ENCODE measurements at regions not wholly inside any gene's neighbourhood (a gene's known extent, or its start where the extent isn't known, plus 50 kb on each side); places are given as distances from the start of the nearest gene placed in this dataset.

DNA sequence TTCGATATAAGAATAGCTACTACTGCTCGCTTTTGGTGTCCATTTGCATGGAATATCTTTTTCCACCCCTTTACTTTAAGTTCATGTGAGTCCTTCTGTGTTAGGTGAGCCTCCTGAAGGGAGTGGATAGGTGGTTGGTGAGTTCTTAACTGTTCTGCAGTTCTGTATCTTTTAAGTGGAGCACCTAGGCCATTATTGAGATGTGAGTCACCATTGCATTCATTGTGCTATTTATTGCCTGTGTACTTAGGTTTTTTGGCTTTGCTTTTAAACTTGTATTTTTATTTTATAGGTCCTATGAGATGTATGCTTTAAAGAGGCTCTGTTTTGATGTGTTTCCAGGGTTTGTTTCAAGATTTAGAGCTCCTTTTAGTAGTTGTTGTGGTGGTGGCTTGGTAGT, 1430.8 kb downstream of the REEP3 start:
- ATAC-seq, result no peak
- Histone ChIP-seq H3K4me3 (no peak overlapping the region), H3K9me3 (no peaks in the 10 kb centered on the region), H3K36me3 (ENCODE audit: low read depth) (no peaks in the 10 kb centered on the region), H3K4me1 (ENCODE audit: low read depth) (no peaks in the 10 kb centered on the region)
- TF ChIP-seq, protein P1, sequence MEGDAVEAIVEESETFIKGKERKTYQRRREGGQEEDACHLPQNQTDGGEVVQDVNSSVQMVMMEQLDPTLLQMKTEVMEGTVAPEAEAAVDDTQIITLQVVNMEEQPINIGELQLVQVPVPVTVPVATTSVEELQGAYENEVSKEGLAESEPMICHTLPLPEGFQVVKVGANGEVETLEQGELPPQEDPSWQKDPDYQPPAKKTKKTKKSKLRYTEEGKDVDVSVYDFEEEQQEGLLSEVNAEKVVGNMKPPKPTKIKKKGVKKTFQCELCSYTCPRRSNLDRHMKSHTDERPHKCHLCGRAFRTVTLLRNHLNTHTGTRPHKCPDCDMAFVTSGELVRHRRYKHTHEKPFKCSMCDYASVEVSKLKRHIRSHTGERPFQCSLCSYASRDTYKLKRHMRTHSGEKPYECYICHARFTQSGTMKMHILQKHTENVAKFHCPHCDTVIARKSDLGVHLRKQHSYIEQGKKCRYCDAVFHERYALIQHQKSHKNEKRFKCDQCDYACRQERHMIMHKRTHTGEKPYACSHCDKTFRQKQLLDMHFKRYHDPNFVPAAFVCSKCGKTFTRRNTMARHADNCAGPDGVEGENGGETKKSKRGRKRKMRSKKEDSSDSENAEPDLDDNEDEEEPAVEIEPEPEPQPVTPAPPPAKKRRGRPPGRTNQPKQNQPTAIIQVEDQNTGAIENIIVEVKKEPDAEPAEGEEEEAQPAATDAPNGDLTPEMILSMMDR (IDR thresholded peaks at IDR 0.05), result no peak
- intact Hi-C loops (cut with DNase I, micrococcal nuclease), result no loop called here
- no peak for DNase-seq

DNA sequence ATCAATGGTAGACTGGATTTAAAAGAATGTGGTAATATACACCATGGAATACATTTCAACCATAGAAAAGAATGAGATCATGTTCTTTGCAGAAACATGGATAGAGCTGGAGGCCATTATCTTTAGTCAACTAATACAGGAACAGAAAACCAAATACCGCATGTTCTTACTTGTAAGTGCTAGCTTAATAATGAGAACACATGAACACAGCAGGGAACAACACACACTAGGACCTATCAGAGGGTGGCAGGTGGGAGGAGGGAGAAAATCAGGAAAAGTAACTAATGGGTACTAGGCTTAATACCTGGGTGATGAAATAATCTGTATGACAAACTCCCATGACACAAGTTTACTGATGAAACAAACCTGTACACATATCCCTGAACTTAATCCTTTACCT, 1435.2 kb downstream of the REEP3 start:
- Histone ChIP-seq H3K4me3 (no peak overlapping the region), H3K9me3 (no peaks in the 10 kb centered on the region), H3K4me1 (ENCODE audit: low read depth) (no peaks in the 10 kb centered on the region), H3K36me3 (ENCODE audit: low read depth) (no peaks in the 10 kb centered on the region)
- TF ChIP-seq, protein P1 (IDR thresholded peaks at IDR 0.05), result no peak
- intact Hi-C loops (cut with DNase I, micrococcal nuclease), result no loop called here
- DNase-seq (no peak), ATAC-seq (no peak)

DNA sequence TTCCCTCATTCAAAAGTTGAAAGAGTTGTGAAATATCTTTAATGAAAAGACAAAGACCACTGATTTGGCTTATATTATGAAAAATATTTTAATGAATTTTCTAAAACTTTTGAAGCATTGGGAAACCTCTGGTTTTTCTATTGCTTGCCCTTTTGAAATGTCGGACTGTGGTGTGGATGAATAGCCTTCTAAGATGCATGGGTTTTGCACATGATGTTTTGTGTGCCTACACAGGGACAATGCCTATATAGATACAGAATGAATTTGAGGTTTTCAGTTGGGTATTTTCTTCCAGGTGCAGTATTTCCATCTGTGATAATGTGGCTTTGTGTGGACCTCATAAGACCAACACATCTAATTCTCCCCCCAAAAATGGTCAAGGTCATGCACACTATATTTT, 1437.9 kb downstream of the REEP3 start:
- intact Hi-C loops (cut with DNase I, micrococcal nuclease), result no loop called here
- Histone ChIP-seq H3K4me1 (ENCODE audit: low read depth) (no peaks in the 10 kb centered on the region), H3K9me3 (no peaks in the 10 kb centered on the region), H3K36me3 (ENCODE audit: low read depth) (no peaks in the 10 kb centered on the region), H3K4me3 (no peak overlapping the region)
- no peak for DNase-seq
- TF ChIP-seq, protein P1 (IDR thresholded peaks at IDR 0.05), result no peak
- no peak for ATAC-seq

DNA sequence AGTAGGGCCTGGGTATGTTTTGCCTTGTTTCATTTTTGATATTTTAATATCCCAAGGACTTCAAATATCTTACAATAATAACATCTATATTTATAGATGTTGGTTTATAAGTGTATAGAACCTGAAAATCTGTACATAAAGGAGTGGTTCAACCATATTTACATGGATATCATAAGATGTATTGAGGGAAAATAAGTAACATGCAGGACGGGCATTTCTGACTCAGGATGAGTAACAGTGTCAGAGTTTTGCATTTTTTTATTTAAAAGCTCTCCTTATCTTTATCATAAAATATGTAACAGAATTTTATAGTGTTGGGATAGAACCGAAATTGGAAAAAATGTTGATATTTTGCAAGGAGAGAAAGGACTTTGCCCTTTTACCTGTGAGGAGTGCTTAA, 1438.7 kb downstream of the REEP3 start:
- Histone ChIP-seq H3K4me3 (no peak overlapping the region), H3K4me1 (ENCODE audit: low read depth) (no peaks in the 10 kb centered on the region), H3K36me3 (ENCODE audit: low read depth) (no peaks in the 10 kb centered on the region), H3K9me3 (peaks cover 2% of the 10 kb centered on the region)
- TF ChIP-seq, protein P1 (IDR thresholded peaks at IDR 0.05), result no peak
- intact Hi-C loops (cut with DNase I, micrococcal nuclease), result no loop called here
- DNase-seq, result no peak
- ATAC-seq, result no peak

DNA sequence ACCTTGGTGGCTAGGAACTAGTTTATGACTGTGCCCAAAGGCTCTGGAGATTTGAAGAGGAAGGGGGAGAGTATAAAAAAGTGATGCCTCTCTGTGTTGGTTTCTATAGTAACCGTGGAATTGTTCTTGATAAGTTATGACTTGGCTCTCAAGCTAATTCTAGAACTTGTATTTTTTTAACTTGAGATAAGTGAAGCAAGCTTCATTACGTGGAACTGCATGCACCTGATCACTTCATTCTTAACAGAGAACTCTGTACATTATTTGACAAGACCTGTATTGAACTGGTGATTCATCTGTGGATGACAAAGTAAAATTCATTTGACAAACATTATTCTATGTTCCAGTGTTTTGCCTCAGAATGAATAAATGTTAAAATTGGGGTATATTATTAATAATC, 1452.2 kb downstream of the REEP3 start:
- no peak for DNase-seq
- H3K36me3 ChIP-seq (ENCODE audit: low read depth), result no peaks in the 10 kb centered on the region
- H3K4me1 ChIP-seq (ENCODE audit: low read depth), result no peaks in the 10 kb centered on the region
- TF ChIP-seq, protein P1 (IDR thresholded peaks at IDR 0.05), result no peak
- H3K9me3 ChIP-seq, result no peaks in the 10 kb centered on the region
- H3K4me3 ChIP-seq, result no peak overlapping the region
- no peak for ATAC-seq
- intact Hi-C loops (cut with DNase I, micrococcal nuclease), result no loop called here

DNA sequence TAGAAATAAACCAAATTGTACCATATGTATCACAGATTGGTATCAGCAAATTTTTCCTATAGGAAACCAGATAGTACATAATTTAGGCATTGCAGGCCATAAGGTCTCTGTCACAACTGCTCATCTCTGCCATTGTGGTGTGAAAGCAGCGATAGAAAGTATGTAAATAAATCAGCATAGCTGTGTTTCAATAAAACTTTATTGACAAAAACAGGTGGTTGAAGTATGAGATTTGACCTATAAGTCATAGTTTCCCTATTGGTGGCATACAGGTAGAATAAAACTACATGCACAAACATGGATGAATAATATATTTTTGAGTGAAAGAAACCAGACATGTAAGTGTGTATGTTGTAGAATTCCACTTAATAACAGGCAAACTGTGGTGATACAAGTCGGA, 1454.9 kb downstream of the REEP3 start:
- no peak for ATAC-seq
- DNase-seq, result no peak
- TF ChIP-seq, protein P1 (IDR thresholded peaks at IDR 0.05), result no peak
- H3K4me1 ChIP-seq (ENCODE audit: low read depth), result no peaks in the 10 kb centered on the region
- no peaks in the 10 kb centered on the region for H3K9me3 ChIP-seq
- H3K36me3 ChIP-seq (ENCODE audit: low read depth), result no peaks in the 10 kb centered on the region
- no peak overlapping the region for H3K4me3 ChIP-seq
- intact Hi-C loops (cut with DNase I, micrococcal nuclease), result no loop called here
